GM12873 (cell line): ENCODE measurements at regions not wholly inside any gene's neighbourhood (a gene's known extent, or its start where the extent isn't known, plus 50 kb on each side); places are given as distances from the start of the nearest gene placed in this dataset.

ENCODE experiments used
- TF ChIP-seq, protein P1 (sequence below): IDR thresholded peaks from 2 replicates; pipeline ENCODE4 v1.5.1; 2012; ENCODE audit warnings: low read depth, mild to moderate bottlenecking, moderate library complexity, low read length, control low read depth; ENCODE audit not compliant: insufficient read depth; ENCODE audit errors: missing control alignments

DNA sequence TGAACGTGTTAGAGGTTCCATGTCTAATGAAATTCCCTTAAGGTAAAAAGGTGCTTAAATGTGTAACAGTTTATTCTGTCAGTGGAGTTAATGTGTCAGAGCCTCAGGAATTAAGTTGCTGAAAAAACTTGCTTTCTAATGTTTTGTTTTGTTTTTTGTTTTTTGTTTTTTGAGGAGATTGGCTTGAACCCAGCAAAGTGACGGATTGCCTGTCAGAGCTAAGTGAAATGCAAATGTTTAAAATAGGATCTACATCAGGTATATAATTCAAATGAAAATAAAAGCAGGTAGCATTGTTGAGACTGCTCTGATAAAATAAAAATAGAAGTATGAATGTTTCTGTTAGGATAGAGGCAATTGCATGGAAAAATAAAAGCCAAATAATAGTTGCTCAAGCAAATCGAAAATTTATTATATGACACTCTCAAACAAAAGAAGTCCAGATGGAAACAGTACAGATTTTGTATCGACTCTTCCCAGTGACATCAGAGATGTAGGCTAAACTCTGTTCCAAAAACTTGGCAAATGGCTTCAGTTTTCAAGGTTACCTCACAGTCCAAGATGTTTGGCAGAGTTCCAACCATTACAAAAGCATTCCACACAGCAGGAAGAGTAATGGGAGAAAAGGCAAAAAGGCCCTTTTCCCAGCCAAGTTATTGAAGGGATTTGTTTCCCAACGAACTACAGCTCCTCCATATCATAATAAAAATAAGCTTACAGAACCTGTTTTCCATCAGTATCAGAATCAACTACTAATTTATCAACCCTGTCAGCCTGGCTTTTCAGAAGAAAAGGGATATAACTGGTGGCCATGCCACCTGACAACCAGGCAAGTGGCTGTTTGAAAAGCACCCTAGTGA is 291.0 kb downstream of the TBL1XR1 start:
- TF ChIP-seq, protein P1, sequence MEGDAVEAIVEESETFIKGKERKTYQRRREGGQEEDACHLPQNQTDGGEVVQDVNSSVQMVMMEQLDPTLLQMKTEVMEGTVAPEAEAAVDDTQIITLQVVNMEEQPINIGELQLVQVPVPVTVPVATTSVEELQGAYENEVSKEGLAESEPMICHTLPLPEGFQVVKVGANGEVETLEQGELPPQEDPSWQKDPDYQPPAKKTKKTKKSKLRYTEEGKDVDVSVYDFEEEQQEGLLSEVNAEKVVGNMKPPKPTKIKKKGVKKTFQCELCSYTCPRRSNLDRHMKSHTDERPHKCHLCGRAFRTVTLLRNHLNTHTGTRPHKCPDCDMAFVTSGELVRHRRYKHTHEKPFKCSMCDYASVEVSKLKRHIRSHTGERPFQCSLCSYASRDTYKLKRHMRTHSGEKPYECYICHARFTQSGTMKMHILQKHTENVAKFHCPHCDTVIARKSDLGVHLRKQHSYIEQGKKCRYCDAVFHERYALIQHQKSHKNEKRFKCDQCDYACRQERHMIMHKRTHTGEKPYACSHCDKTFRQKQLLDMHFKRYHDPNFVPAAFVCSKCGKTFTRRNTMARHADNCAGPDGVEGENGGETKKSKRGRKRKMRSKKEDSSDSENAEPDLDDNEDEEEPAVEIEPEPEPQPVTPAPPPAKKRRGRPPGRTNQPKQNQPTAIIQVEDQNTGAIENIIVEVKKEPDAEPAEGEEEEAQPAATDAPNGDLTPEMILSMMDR, result no peak

- TF ChIP-seq, protein P1, result no peak
These were observed 292.0 kb downstream of the TBL1XR1 start for GRCh38 chr3:176905331-176905730.

- TF ChIP-seq, protein P1, result no peak
These were observed 292.8 kb downstream of the TBL1XR1 start for GRCh38 chr3:176904506-176904905.

GRCh38 chr3:176896640-176897039 is 300.6 kb downstream of the TBL1XR1 start:
- TF ChIP-seq, protein P1, result no peak

- TF ChIP-seq, protein P1, result no peak
These were observed 301.1 kb downstream of the TBL1XR1 start for GRCh38 chr3:176896165-176896564.

DNA sequence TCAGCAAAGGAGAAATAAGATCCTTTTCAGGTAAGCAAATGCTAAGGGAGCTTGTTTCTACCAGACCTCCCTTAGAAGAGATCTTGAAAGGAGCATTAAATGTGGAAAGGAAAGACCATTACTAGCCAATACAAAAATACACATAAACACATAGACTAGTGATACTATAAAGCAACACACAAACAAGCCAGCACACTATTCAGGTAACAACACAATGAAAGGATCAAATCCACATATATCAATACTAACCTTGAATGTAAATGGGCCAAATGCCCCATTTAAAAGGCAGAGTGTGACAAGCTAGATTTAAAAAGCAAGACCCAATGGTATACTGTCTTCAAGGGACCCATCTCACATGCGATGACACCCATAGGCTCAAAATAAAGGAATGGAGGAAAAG is 317.6 kb downstream of the TBL1XR1 start:
- TF ChIP-seq, protein P1, result no peak

GRCh38 chr3:176873261-176873660 is 324.0 kb downstream of the TBL1XR1 start:
- TF ChIP-seq, protein P1, result no peak
